ENCODE measurements at regions not wholly inside any gene's neighbourhood (a gene's known extent, or its start where the extent isn't known, plus 50 kb on each side); places are given as distances from the start of the nearest gene placed in this dataset.

GRCh38 chr21:25366116-25366515, 241.2 kb downstream of the MRPL39 start:
- Mint-ChIP-seq H3K4me3 (no peak overlapping the region), H3K9me3 (no peaks in the 10 kb centered on the region), H3K27me3 (ENCODE audit: low read depth) (no peaks in the 10 kb centered on the region), H3K4me1 (no peaks in the 10 kb centered on the region), H3K36me3 (ENCODE audit: low read depth) (no peaks in the 10 kb centered on the region), H3K27ac (no peak overlapping the region)
- TF ChIP-seq, protein P1, sequence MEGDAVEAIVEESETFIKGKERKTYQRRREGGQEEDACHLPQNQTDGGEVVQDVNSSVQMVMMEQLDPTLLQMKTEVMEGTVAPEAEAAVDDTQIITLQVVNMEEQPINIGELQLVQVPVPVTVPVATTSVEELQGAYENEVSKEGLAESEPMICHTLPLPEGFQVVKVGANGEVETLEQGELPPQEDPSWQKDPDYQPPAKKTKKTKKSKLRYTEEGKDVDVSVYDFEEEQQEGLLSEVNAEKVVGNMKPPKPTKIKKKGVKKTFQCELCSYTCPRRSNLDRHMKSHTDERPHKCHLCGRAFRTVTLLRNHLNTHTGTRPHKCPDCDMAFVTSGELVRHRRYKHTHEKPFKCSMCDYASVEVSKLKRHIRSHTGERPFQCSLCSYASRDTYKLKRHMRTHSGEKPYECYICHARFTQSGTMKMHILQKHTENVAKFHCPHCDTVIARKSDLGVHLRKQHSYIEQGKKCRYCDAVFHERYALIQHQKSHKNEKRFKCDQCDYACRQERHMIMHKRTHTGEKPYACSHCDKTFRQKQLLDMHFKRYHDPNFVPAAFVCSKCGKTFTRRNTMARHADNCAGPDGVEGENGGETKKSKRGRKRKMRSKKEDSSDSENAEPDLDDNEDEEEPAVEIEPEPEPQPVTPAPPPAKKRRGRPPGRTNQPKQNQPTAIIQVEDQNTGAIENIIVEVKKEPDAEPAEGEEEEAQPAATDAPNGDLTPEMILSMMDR (IDR thresholded peaks at IDR 0.05; ENCODE audit: unreplicated experiment in 3 of 3) = no peak

DNA sequence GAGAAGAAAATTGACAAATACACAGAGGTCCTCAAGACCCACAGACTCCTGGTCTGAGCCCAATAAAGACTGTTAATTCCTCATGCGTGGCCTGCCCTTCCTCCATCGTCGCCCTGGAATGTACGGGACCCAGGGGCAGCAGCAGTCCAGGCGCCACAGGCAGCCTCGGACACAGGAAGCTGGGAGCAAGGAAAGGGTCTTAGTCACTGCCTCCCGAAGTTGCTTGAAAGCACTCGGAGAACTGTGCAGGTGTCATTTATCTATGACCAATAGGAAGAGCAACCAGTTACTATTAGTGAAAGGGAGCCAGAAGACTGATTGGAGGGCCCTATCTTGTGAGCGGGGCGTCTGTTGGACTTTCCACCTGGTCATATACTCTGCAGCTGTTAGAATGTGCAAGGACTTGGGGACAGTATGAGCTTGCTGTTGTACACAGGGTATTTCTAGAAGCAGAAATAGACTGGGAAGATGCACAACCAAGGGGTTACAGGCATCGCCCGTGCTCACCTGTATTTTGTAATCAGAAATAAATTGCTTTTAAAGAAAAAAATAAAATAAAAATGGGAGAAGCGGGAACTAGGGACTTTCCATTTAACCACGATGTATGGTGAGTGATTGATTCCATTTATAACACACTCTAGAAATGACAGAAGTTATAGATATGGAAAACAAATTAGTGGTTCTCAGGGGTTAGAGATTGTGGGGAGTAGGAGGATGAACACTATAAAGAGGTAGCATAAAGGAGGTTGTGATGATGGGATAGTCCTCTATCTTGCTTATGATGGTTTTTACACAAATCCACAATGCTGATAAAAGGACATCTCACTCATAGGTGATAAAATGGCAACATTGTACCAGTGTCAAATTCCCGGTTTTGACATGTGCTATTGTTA, 244.7 kb downstream of the MRPL39 start:
- no peaks in the 10 kb centered on the region for H3K27me3 Mint-ChIP-seq (ENCODE audit: low read depth)
- H3K27ac Mint-ChIP-seq = no peak overlapping the region
- peaks cover 4% of the 10 kb centered on the region for H3K9me3 Mint-ChIP-seq
- TF ChIP-seq, protein P1 (IDR thresholded peaks at IDR 0.05; ENCODE audit: unreplicated experiment in 3 of 3) = no peak
- no peaks in the 10 kb centered on the region for H3K36me3 Mint-ChIP-seq (ENCODE audit: low read depth)
- no peak overlapping the region for H3K4me3 Mint-ChIP-seq
- H3K4me1 Mint-ChIP-seq = no peaks in the 10 kb centered on the region

DNA sequence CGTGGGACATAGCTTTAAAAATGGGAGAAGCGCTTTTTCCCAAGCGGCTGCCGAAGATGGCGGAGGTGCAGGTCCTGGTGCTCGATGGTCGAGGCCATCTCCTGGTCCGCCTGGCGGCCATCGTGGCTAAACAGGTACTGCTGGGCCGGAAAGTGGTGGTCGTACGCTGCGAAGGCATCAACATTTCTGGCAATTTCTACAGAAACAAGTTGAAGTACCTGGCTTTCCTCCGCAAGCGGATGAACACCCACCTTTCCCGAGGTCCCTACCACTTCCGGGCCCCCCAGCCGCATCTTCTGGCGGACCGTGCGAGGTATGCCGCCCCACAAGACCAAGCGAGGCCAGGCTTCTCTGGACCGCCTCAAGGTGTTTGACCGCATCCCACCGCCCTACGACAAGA, 245.5 kb downstream of the MRPL39 start:
- no peaks in the 10 kb centered on the region for H3K4me1 Mint-ChIP-seq
- peaks cover 4% of the 10 kb centered on the region for H3K9me3 Mint-ChIP-seq
- H3K4me3 Mint-ChIP-seq = no peak overlapping the region
- H3K27ac Mint-ChIP-seq = no peak overlapping the region
- TF ChIP-seq, protein P1 (IDR thresholded peaks at IDR 0.05; ENCODE audit: unreplicated experiment in 3 of 3) = no peak
- H3K27me3 Mint-ChIP-seq (ENCODE audit: low read depth) = peaks cover 3% of the 10 kb centered on the region
- H3K36me3 Mint-ChIP-seq (ENCODE audit: low read depth) = no peaks in the 10 kb centered on the region

GRCh38 chr21:25361097-25361496, 246.2 kb downstream of the MRPL39 start:
- Mint-ChIP-seq H3K9me3 (peaks cover 4% of the 10 kb centered on the region), H3K4me3 (no peak overlapping the region), H3K27me3 (ENCODE audit: low read depth) (peaks cover 3% of the 10 kb centered on the region), H3K36me3 (ENCODE audit: low read depth) (no peaks in the 10 kb centered on the region), H3K4me1 (no peaks in the 10 kb centered on the region), H3K27ac (no peak overlapping the region)
- TF ChIP-seq, protein P1 (IDR thresholded peaks at IDR 0.05; ENCODE audit: unreplicated experiment in 3 of 3) = no peak

GRCh38 chr21:25360593-25360992, 246.7 kb downstream of the MRPL39 start:
- TF ChIP-seq, protein P1 (IDR thresholded peaks at IDR 0.05; ENCODE audit: unreplicated experiment in 3 of 3) = no peak

DNA sequence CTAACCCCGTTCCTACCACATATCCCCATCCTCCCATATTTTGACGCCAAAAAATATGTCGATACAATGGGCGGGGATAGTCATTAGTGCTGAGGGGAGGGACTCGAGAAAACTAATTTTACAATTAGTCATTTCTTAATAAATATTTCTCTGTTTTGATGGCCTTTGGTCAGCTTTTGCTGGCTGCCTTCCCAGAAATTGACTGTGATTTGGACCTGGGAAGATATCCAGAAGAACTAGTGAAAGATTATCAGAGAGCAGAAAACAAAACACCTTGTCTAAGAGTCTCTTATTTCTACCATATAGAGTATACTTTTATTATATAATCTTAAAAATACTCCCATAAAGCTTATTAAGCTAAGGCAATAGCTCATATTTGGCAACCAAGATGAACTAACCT, 247.6 kb downstream of the MRPL39 start:
- TF ChIP-seq, protein P1 (IDR thresholded peaks at IDR 0.05; ENCODE audit: unreplicated experiment in 3 of 3) = no peak
- Mint-ChIP-seq H3K4me1 (no peaks in the 10 kb centered on the region), H3K36me3 (ENCODE audit: low read depth) (no peaks in the 10 kb centered on the region), H3K27me3 (ENCODE audit: low read depth) (peaks cover 3% of the 10 kb centered on the region), H3K27ac (no peak overlapping the region), H3K4me3 (no peak overlapping the region), H3K9me3 (peaks cover 4% of the 10 kb centered on the region)

More at GRCh38 chr21:25360593-25360992, 246.7 kb downstream of the MRPL39 start:
- H3K36me3 Mint-ChIP-seq (ENCODE audit: low read depth) = no peaks in the 10 kb centered on the region
- H3K4me3 Mint-ChIP-seq = no peak overlapping the region
- no peak overlapping the region for H3K27ac Mint-ChIP-seq
- no peaks in the 10 kb centered on the region for H3K4me1 Mint-ChIP-seq
- peaks cover 3% of the 10 kb centered on the region for H3K27me3 Mint-ChIP-seq (ENCODE audit: low read depth)
- H3K9me3 Mint-ChIP-seq = peaks cover 4% of the 10 kb centered on the region

Data from nephron (organoid).